ENCODE measurements at regions not wholly inside any gene's neighbourhood (a gene's known extent, or its start where the extent isn't known, plus 50 kb on each side); places are given as distances from the start of the nearest gene placed in this dataset.

DNA sequence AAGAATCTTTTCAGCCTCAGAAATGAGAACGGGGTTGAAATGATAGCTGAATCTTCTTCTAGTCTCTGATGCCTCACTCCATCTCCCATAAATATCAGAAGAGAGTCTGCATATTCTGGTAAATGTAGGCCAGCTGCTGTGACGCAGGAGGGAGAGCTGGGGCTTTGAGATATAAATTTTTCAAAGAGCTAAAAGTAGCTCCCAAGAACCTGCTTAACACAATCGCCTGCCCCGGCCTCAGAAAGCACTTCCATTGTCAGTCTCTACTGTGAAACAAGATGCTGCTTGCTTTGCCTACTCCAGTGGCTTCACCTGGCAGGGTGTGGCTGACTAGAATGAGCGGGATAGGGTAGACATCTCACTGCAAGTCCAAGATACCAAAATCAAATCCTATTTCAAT is 105.0 kb upstream of the CCDC150 start:
- TF ChIP-seq FOS (IDR thresholded peaks at IDR 0.05; ENCODE audit: extremely low read depth, insufficient read length) (no peak), IRF2 (CRISPR knock-in tag; IDR thresholded peaks at IDR 0.05) (no peak), EP300 (IDR thresholded peaks at IDR 0.05; ENCODE audit: low read length) (no peak), ZNF75A (CRISPR knock-in tag; IDR thresholded peaks at IDR 0.05) (no peak), FUS (optimal IDR thresholded peaks at IDR 0.05; ENCODE audit: low read depth, low read length) (no peak), ZNF408 (CRISPR knock-in tag; IDR thresholded peaks at IDR 0.05; ENCODE audit: low read depth) (no peak), GABPA (tag; conservative IDR thresholded peaks at IDR 0.05; ENCODE audit: low read depth) (no peak), DMBX1 (CRISPR knock-in tag; IDR thresholded peaks at IDR 0.05; ENCODE audit: borderline replicate concordance) (no peak), PRPF4 (IDR thresholded peaks at IDR 0.05; ENCODE audit: insufficient read depth, low read depth, low read length, poor library complexity, severe bottlenecking) (no peak), MYC (IDR thresholded peaks at IDR 0.05; ENCODE audit: low read depth, low read length) (no peak), MYC (CRISPR knock-in tag; IDR thresholded peaks at IDR 0.05; ENCODE audit: borderline replicate concordance, low read depth) (no peak), POU5F1 (IDR thresholded peaks at IDR 0.05; ENCODE audit: borderline replicate concordance, low read depth, low read length, partially characterized antibody) (no peak), GABPB2 (CRISPR knock-in tag; conservative IDR thresholded peaks at IDR 0.05) (no peak)
